ENCODE measurements at regions not wholly inside any gene's neighbourhood (a gene's known extent, or its start where the extent isn't known, plus 50 kb on each side); places are given as distances from the start of the nearest gene placed in this dataset.

DNA sequence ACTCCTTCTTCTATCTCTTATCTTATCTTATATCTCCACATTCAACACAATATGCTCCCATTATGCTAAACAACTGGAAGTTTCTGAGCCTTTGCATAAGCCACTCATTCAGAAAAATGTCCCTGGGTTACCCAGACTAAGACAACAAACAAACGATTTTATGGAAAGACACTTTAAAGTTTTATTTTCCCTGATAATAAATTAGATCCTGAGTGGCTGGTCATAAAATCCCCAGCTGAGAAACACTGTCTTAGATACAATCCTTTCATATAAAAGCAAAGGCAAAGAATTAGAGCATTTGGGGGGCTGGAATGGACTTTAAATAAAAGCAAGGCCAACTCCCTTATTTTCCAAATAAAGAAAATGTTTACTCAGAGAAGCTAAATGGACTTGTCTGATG lies 322.3 kb downstream of the GBE1 start:
- POLR2A ChIA-PET, result no interaction called here
- TF ChIP-seq, protein P1, sequence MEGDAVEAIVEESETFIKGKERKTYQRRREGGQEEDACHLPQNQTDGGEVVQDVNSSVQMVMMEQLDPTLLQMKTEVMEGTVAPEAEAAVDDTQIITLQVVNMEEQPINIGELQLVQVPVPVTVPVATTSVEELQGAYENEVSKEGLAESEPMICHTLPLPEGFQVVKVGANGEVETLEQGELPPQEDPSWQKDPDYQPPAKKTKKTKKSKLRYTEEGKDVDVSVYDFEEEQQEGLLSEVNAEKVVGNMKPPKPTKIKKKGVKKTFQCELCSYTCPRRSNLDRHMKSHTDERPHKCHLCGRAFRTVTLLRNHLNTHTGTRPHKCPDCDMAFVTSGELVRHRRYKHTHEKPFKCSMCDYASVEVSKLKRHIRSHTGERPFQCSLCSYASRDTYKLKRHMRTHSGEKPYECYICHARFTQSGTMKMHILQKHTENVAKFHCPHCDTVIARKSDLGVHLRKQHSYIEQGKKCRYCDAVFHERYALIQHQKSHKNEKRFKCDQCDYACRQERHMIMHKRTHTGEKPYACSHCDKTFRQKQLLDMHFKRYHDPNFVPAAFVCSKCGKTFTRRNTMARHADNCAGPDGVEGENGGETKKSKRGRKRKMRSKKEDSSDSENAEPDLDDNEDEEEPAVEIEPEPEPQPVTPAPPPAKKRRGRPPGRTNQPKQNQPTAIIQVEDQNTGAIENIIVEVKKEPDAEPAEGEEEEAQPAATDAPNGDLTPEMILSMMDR (IDR thresholded peaks at IDR 0.05; ENCODE audit: control extremely low read depth, extremely low read depth, low read depth, missing control alignments), result no peak
- DNase-seq (ENCODE audit: extremely low spot score), result no peak
- CTCF ChIA-PET, result interaction anchor here (1.4 kb wide), 1 partner anchor 11 kb away, joined by 3 read pairs; no protein-coding TSS in a partner anchor

DNA sequence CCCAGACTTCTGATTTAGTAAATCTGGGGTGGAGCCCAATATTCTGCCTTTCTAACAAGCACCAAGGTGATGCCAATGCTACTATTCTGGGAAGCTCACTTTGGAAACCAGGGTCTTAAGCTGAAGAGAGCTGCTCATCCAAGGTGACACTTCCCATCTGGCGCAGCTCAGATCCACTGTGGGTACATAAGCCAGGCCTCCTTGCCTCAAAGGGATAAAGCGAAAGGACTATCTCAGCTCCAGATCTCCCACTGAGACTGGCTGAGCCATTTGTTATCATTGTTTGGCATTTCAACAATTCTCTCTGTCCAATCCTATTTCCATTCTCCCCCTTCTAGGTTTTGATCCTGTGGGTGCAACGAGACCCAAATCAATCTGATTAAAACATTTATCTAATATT lies 323.8 kb downstream of the GBE1 start:
- DNase-seq (ENCODE audit: extremely low spot score), result no peak
- ChIA-PET POLR2A (no interaction called here), CTCF (no interaction called here)
- TF ChIP-seq, protein P1 (IDR thresholded peaks at IDR 0.05; ENCODE audit: control extremely low read depth, extremely low read depth, low read depth, missing control alignments), result no peak

DNA sequence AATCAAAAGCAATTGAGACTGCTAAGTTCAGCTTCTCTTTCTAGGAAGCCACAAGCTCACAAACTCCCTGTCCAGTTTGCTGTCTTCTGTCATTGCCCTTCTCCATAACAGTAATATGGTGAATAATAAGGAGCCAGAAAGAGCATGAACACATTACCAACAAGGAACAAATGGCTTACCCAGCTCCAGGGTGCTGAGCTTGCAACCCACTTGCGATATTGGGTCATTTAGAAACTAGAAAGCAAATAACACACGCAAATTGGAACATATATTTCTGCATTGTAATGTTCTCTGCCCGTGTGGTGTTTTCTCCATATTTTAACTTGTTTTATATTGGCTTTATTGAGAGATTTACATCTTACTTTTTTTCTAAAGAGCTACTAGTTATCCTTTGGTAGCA lies 325.3 kb downstream of the GBE1 start:
- POLR2A ChIA-PET, result no interaction called here
- TF ChIP-seq, protein P1 (IDR thresholded peaks at IDR 0.05; ENCODE audit: control extremely low read depth, extremely low read depth, low read depth, missing control alignments), result no peak
- DNase-seq (ENCODE audit: extremely low spot score), result no peak
- CTCF ChIA-PET, result interaction anchor here (1.8 kb wide), 1 partner anchor 8 kb away, joined by 3 read pairs; no protein-coding TSS in a partner anchor

DNA sequence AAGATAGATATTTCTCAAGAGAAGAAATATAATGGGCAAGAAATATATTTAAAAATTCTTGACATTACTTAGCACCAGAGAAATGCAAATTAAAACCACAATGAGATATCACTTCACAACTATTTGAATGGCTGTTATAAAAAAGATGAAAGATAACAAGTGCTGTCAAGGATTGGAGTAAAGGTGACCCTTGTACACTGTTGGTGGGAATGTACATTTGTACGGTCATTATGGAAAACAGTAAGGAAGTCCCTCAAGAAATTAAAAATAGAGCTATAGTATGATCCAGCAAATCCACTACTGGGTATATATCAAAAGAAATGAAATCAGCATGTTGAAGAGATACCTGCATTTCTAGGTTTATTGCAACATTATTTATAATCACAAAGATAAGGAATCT lies 326.4 kb downstream of the GBE1 start:
- CTCF ChIA-PET, result no interaction called here
- no peak for DNase-seq (ENCODE audit: extremely low spot score)
- POLR2A ChIA-PET, result no interaction called here
- TF ChIP-seq, protein P1 (IDR thresholded peaks at IDR 0.05; ENCODE audit: control extremely low read depth, extremely low read depth, low read depth, missing control alignments), result no peak

DNA sequence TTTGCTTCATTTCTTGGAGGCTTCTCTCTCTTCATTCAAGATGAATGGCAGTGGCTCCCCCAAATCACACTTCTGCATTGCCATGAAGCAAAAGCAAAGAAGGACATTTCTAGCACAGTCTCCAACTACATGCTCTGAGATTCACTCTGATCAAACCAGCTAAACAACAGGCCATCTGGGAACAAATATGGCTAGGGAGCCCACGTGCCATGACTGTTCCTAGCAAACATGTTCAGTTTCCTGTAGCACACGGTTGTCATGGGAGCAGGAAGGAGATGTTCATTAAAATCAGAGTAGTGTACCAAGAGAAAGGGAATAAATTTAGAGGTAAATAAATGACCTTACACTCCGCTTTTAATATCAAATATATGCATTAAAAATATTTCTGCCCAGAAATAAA lies 327.3 kb downstream of the GBE1 start:
- TF ChIP-seq, protein P1 (IDR thresholded peaks at IDR 0.05; ENCODE audit: control extremely low read depth, extremely low read depth, low read depth, missing control alignments), result no peak
- ChIA-PET CTCF (no interaction called here), POLR2A (no interaction called here)
- DNase-seq (ENCODE audit: extremely low spot score), result no peak

DNA sequence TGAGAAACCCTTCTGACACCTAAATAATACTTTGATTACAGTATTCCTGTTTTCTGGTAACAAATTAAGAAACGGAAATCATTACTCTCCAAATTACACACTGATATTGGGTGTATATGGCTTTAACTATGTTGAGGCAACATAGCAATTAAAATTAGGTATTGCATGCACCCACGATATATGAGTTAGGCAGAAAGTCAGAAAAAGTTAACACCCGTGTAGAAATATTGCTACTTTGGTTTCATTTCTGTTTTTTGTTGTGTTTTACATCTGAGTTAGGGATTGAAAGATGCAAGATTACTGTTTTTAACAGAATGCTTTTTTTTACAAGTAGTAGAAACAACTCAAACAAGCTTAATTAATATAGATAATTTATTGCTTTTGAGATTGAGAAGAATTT lies 327.8 kb downstream of the GBE1 start:
- CTCF ChIA-PET, result no interaction called here
- no peak for DNase-seq (ENCODE audit: extremely low spot score)
- TF ChIP-seq, protein P1 (IDR thresholded peaks at IDR 0.05; ENCODE audit: control extremely low read depth, extremely low read depth, low read depth, missing control alignments), result no peak
- POLR2A ChIA-PET, result no interaction called here

DNA sequence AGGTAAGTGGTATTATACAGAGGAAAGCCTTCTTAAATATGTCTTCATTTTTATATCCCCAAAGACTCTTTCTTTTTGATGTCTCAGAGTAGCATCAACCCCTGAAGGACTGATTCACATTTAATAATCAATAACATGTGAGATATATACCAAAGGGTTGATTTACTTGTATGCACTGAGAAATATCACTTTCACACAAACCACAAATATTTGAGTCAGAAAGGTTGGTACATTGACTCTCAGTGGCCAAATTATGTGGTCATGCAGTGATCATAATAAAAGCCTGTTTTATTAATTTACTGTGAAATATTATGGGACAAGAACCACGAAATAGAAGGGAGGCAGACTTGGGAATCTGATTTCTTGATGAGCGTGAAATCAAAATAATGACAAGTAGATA lies 329.0 kb downstream of the GBE1 start:
- ChIA-PET POLR2A (no interaction called here), CTCF (no interaction called here)
- DNase-seq (ENCODE audit: extremely low spot score), result no peak
- TF ChIP-seq, protein P1 (IDR thresholded peaks at IDR 0.05; ENCODE audit: control extremely low read depth, extremely low read depth, low read depth, missing control alignments), result no peak
